ENCODE measurements at regions not wholly inside any gene's neighbourhood (a gene's known extent, or its start where the extent isn't known, plus 50 kb on each side); places are given as distances from the start of the nearest gene placed in this dataset.

DNA sequence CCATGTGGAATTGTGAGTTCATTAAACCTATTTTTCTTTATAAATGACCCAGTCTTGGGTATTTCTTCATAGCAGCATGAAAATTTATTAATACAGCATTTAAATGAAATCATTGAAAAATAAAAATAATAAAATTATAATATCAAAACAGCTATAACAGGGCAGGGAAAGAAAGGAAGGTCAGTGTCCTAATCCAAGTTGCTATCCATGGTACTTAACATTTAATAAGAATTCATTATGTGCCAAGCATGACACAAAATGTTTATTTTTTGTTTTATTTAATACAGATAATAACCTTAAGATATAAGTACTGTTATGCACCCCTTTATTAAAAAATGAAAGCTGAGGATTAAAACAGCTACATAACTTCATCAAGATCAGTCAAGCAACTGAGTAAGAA is 838.4 kb downstream of the RAB28 start:
- no TSS peak for BruUV-seq (replicated peaks)
- no peak for DNase-seq (ENCODE audit: low spot score)
- CTCF ChIA-PET, result no interaction called here
- intact Hi-C loops (cut with micrococcal nuclease; ENCODE audit: unreplicated experiment), result no loop called here
- H3K9me3 ChIP-seq (ENCODE audit: low read depth, low read length, poor library complexity, severe bottlenecking), result no peaks in the 10 kb centered on the region
- no peaks in the 10 kb centered on the region for H3K27me3 ChIP-seq (replicated peaks; ENCODE audit: insufficient read depth, low read depth, low read length, poor library complexity)
- H3K36me3 ChIP-seq (ENCODE audit: insufficient read depth, low read length, poor library complexity, severe bottlenecking), result no peaks in the 10 kb centered on the region
- H3K4me3 ChIP-seq (ENCODE audit: low read depth, low read length, poor library complexity, severe bottlenecking), result no peak overlapping the region
- H3K27ac ChIP-seq (ENCODE audit: low read depth, low read length, poor library complexity, severe bottlenecking), result no peak overlapping the region
- H3K4me1 ChIP-seq (ENCODE audit: insufficient read depth, low read length, poor library complexity, severe bottlenecking), result no peaks in the 10 kb centered on the region
- POLR2A ChIA-PET (ENCODE audit: low non-redundant PET), result no interaction called here
- TF ChIP-seq EZH2 (IDR thresholded peaks at IDR 0.05; ENCODE audit: borderline replicate concordance, low read depth, low read length, poor library complexity, severe bottlenecking), result no peak
- TF ChIP-seq, protein P1, sequence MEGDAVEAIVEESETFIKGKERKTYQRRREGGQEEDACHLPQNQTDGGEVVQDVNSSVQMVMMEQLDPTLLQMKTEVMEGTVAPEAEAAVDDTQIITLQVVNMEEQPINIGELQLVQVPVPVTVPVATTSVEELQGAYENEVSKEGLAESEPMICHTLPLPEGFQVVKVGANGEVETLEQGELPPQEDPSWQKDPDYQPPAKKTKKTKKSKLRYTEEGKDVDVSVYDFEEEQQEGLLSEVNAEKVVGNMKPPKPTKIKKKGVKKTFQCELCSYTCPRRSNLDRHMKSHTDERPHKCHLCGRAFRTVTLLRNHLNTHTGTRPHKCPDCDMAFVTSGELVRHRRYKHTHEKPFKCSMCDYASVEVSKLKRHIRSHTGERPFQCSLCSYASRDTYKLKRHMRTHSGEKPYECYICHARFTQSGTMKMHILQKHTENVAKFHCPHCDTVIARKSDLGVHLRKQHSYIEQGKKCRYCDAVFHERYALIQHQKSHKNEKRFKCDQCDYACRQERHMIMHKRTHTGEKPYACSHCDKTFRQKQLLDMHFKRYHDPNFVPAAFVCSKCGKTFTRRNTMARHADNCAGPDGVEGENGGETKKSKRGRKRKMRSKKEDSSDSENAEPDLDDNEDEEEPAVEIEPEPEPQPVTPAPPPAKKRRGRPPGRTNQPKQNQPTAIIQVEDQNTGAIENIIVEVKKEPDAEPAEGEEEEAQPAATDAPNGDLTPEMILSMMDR (conservative IDR thresholded peaks at IDR 0.05; ENCODE audit: low read depth, low read length), result no peak

DNA sequence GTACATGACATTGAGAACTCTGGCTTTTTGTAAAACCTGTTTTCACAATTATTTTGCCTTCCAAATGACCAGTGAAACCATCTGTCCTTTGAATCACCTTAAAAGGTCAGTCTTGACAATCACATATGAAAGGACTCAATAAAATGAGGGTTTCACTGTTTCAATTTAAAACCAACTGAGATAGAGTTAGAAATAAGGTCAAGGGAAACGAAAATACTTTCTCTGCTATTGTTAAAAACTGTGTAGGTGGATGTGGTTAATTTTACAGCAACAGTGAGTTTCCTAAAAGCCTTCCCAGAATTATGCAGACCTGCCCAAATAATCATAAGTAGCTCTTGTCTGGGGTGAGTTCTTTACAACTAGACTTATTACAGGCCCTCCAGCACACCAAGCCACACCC is 839.9 kb downstream of the RAB28 start:
- H3K9me3 ChIP-seq (ENCODE audit: low read depth, low read length, poor library complexity, severe bottlenecking), result peaks cover 3% of the 10 kb centered on the region
- no TSS peak for BruUV-seq (replicated peaks)
- no peak overlapping the region for H3K27ac ChIP-seq (ENCODE audit: low read depth, low read length, poor library complexity, severe bottlenecking)
- intact Hi-C loops (cut with micrococcal nuclease; ENCODE audit: unreplicated experiment), result no loop called here
- ChIA-PET POLR2A (ENCODE audit: low non-redundant PET) (no interaction called here), CTCF (no interaction called here)
- no peaks in the 10 kb centered on the region for H3K4me1 ChIP-seq (ENCODE audit: insufficient read depth, low read length, poor library complexity, severe bottlenecking)
- H3K36me3 ChIP-seq (ENCODE audit: insufficient read depth, low read length, poor library complexity, severe bottlenecking), result no peaks in the 10 kb centered on the region
- H3K27me3 ChIP-seq (replicated peaks; ENCODE audit: insufficient read depth, low read depth, low read length, poor library complexity), result no peaks in the 10 kb centered on the region
- TF ChIP-seq, protein P1 (conservative IDR thresholded peaks at IDR 0.05; ENCODE audit: low read depth, low read length), result no peak
- TF ChIP-seq EZH2 (IDR thresholded peaks at IDR 0.05; ENCODE audit: borderline replicate concordance, low read depth, low read length, poor library complexity, severe bottlenecking), result no peak
- DNase-seq (ENCODE audit: low spot score), result no peak
- H3K4me3 ChIP-seq (ENCODE audit: low read depth, low read length, poor library complexity, severe bottlenecking), result no peak overlapping the region

DNA sequence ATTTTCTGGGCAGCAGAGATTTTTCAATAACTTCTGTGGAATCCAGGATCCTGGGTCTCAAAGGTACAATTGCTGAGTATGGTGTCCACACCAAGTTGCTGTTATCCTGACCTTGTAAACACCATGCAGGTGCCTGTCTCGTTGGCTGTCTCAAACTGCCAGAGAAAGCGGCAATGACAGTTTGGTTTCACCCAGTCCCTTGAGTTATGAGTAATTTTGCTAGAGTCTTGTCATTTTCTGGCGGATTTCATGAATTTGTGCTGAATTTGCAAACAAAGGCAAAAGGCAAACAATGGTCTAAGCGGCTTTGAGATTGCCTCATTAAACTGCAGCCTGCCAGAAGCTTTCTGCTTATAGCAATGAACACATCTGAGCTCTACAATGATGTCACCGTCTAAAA is 847.9 kb downstream of the RAB28 start:
- Histone ChIP-seq H3K27ac (ENCODE audit: low read depth, low read length, poor library complexity, severe bottlenecking) (no peak overlapping the region), H3K36me3 (ENCODE audit: insufficient read depth, low read length, poor library complexity, severe bottlenecking) (no peaks in the 10 kb centered on the region), H3K27me3 (replicated peaks; ENCODE audit: insufficient read depth, low read depth, low read length, poor library complexity) (no peaks in the 10 kb centered on the region), H3K4me3 (ENCODE audit: low read depth, low read length, poor library complexity, severe bottlenecking) (no peak overlapping the region), H3K9me3 (ENCODE audit: low read depth, low read length, poor library complexity, severe bottlenecking) (peaks cover 5% of the 10 kb centered on the region), H3K4me1 (ENCODE audit: insufficient read depth, low read length, poor library complexity, severe bottlenecking) (no peaks in the 10 kb centered on the region)
- TF ChIP-seq EZH2 (IDR thresholded peaks at IDR 0.05; ENCODE audit: borderline replicate concordance, low read depth, low read length, poor library complexity, severe bottlenecking), result no peak
- TF ChIP-seq, protein P1 (conservative IDR thresholded peaks at IDR 0.05; ENCODE audit: low read depth, low read length), result no peak
- no TSS peak for BruUV-seq (replicated peaks)
- intact Hi-C loops (cut with micrococcal nuclease; ENCODE audit: unreplicated experiment), result loop anchor here (10.0 kb wide), 1 partner anchor 871 kb away; no protein-coding TSS in a partner anchor
- ChIA-PET CTCF (no interaction called here), POLR2A (ENCODE audit: low non-redundant PET) (no interaction called here)
- no peak for DNase-seq (ENCODE audit: low spot score)

All from A673 (cell line).